ENCODE measurements at regions not wholly inside any gene's neighbourhood (a gene's known extent, or its start where the extent isn't known, plus 50 kb on each side); places are given as distances from the start of the nearest gene placed in this dataset.

GRCh38 chr5:56490971-56491468 is 257.9 kb upstream of the ANKRD55 start:
- TF ChIP-seq POLR2AphosphoS5 (IDR thresholded peaks at IDR 0.05; ENCODE audit: low read depth, low read length) = no peak
- no peak for TF ChIP-seq POLR2A (IDR thresholded peaks at IDR 0.05; ENCODE audit: low read depth, low read length)

Measured in GM12891 (cell line).